SH-SY5Y (cell line): ENCODE measurements at regions not wholly inside any gene's neighbourhood (a gene's known extent, or its start where the extent isn't known, plus 50 kb on each side); places are given as distances from the start of the nearest gene placed in this dataset.

ENCODE experiments used
- GATA2 ChIP-seq: IDR thresholded peaks from 2 replicates; pipeline ENCODE4 v1.6.1; 2011; ENCODE audit warnings: mild to moderate bottlenecking, low read depth, low read length
- GATA3 ChIP-seq: IDR thresholded peaks from 2 replicates; pipeline ENCODE4 v1.6.1; 2011; ENCODE audit warnings: low read depth, mild to moderate bottlenecking, low read length, moderate library complexity

DNA sequence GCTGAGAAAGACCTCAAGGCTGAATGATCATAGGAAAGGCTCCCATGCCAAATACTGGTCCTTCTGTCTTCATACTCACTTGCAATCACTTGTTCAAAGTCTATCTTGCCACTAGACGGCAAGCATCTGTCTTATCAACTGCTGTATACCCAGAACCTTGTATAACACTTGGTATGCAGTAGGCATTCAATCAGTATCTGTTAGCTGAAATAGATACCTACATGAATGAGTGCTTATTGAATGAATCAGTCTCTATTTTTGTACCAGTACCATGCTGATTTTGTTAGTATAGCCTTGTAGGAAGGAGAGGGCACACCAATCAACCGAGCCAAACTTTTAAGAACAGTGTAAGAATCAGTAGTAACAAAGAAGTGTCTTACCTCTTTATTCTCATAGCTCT, 80.6 kb downstream of the NIBAN1 start:
- TF ChIP-seq GATA2 (no peak), GATA3 (no peak)
